ENCODE measurements at regions not wholly inside any gene's neighbourhood (a gene's known extent, or its start where the extent isn't known, plus 50 kb on each side); places are given as distances from the start of the nearest gene placed in this dataset.

DNA sequence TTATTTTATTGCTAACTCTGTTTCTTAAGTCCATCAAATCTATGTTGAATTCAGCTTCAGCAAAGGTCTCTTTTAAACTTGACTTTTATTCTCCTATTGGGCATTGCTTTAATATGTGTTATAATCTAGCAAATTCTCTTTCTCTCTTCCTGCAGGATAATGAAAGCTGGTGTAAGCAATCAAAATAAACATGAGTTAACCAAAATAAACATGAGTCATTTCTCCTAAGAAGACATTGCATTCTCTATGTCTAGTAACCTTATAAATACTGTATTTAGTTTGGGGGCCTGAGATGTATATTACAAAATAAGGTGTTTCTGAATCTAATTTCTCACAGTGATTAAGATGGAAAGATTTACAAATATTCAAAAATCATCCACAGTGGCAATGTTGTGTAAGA, 739.1 kb upstream of the ATXN7L3B start:
- H3K9me3 Mint-ChIP-seq, result peaks cover 12 to 14% of the 10 kb centered on the region in 2 donors
- H3K4me1 Mint-ChIP-seq, result no peaks in the 10 kb centered on the region
- H3K27me3 Mint-ChIP-seq (ENCODE audit: low read depth in 2 of 2), result no peaks in the 10 kb centered on the region
- H3K9me3 ChIP-seq (ENCODE audit: control insufficient read depth, insufficient read depth, low read length), result peaks cover 4% of the 10 kb centered on the region
- H3K4me3 Mint-ChIP-seq, result no peak overlapping the region
- ATAC-seq (no peak), DNase-seq (no peak)
- TF ChIP-seq, protein P1, sequence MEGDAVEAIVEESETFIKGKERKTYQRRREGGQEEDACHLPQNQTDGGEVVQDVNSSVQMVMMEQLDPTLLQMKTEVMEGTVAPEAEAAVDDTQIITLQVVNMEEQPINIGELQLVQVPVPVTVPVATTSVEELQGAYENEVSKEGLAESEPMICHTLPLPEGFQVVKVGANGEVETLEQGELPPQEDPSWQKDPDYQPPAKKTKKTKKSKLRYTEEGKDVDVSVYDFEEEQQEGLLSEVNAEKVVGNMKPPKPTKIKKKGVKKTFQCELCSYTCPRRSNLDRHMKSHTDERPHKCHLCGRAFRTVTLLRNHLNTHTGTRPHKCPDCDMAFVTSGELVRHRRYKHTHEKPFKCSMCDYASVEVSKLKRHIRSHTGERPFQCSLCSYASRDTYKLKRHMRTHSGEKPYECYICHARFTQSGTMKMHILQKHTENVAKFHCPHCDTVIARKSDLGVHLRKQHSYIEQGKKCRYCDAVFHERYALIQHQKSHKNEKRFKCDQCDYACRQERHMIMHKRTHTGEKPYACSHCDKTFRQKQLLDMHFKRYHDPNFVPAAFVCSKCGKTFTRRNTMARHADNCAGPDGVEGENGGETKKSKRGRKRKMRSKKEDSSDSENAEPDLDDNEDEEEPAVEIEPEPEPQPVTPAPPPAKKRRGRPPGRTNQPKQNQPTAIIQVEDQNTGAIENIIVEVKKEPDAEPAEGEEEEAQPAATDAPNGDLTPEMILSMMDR (IDR thresholded peaks at IDR 0.05), result no peak
- no peaks in the 10 kb centered on the region for H3K4me1 ChIP-seq (ENCODE audit: control insufficient read depth, insufficient read depth, low read length)
- no peaks in the 10 kb centered on the region for H3K36me3 ChIP-seq (ENCODE audit: control insufficient read depth, insufficient read depth, low read length)
- no peaks in the 10 kb centered on the region for H3K27me3 ChIP-seq (ENCODE audit: control insufficient read depth, insufficient read depth, low read length)
- H3K27ac Mint-ChIP-seq, result no peak overlapping the region
- no peak overlapping the region for H3K27ac ChIP-seq (ENCODE audit: low read length)
- H3K36me3 Mint-ChIP-seq, result no peaks in the 10 kb centered on the region
- intact Hi-C loops (cut with micrococcal nuclease), result no loop called here
- H3K4me3 ChIP-seq (ENCODE audit: low read length), result no peak overlapping the region

DNA sequence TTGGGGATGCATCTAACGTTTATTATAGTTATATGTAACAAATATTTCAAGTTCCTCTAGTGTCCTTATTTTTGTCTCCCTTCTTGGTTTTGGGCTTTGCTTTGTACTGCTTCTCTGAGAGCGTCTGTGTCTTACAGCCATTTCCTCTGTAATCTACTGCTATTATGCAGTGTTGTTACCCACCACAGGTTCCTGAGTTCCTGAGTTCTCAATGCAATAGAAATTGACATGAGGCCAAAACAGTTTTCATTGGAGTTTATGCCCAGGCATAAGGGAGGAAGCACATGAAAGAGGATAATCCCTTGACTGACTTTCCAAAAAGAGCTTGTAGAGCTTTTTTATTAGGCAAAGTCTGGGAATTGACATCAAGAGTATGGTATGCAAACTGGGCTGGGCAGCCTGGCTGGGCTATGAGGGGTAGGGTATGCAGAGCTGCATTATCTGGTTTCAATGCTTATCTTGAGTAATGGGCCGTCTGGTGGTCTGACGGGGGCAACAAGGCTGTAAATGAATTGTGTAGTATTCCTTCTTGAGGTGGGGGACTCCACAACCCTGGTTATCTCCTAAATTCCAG, 722.5 kb upstream of the ATXN7L3B start:
- Mint-ChIP-seq H3K27me3 (ENCODE audit: low read depth in 2 of 2) (no peaks in the 10 kb centered on the region), H3K9me3 (peaks cover 9 to 10% of the 10 kb centered on the region in 2 donors), H3K4me1 (no peaks in the 10 kb centered on the region), H3K36me3 (no peaks in the 10 kb centered on the region), H3K27ac (no peak overlapping the region), H3K4me3 (no peak overlapping the region)
- peaks cover 3% of the 10 kb centered on the region for H3K9me3 ChIP-seq (ENCODE audit: control insufficient read depth, insufficient read depth, low read length)
- H3K4me1 ChIP-seq (ENCODE audit: control insufficient read depth, insufficient read depth, low read length), result no peaks in the 10 kb centered on the region
- no peaks in the 10 kb centered on the region for H3K27me3 ChIP-seq (ENCODE audit: control insufficient read depth, insufficient read depth, low read length)
- H3K4me3 ChIP-seq (ENCODE audit: low read length), result no peak overlapping the region
- intact Hi-C loops (cut with micrococcal nuclease), result no loop called here
- no peaks in the 10 kb centered on the region for H3K36me3 ChIP-seq (ENCODE audit: control insufficient read depth, insufficient read depth, low read length)
- TF ChIP-seq, protein P1 (IDR thresholded peaks at IDR 0.05), result no peak
- DNase-seq, result no peak
- no peak overlapping the region for H3K27ac ChIP-seq (ENCODE audit: low read length)
- WGBS (ENCODE audit: insufficient coverage), result 64% methylated on average over 3 of the region's 4 CpGs
- ATAC-seq, result no peak

DNA sequence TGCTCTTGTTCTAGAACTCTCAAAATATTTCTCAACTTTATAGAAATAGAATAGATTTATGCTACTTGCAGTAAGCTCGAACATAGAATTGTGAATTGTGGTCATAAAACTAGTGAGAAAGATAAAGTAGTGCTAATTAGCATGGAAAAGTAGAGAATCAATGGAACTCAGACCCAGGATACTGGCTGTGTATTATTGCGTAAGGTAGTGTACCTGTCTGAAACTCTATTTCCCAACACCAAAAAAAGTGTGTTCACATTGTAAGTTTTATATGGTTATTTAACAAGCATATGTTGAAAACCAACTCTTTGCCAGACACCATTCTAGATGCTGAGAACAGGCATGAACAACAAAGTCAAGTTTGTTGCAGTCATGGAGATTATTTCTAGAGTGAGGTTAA, 720.5 kb upstream of the ATXN7L3B start:
- H3K4me1 Mint-ChIP-seq, result no peaks in the 10 kb centered on the region
- no peak overlapping the region for H3K27ac ChIP-seq (ENCODE audit: low read length)
- H3K36me3 Mint-ChIP-seq, result no peaks in the 10 kb centered on the region
- H3K36me3 ChIP-seq (ENCODE audit: control insufficient read depth, insufficient read depth, low read length), result no peaks in the 10 kb centered on the region
- H3K4me3 ChIP-seq (ENCODE audit: low read length), result no peak overlapping the region
- peaks cover 3% of the 10 kb centered on the region for H3K9me3 ChIP-seq (ENCODE audit: control insufficient read depth, insufficient read depth, low read length)
- no peak overlapping the region for H3K4me3 Mint-ChIP-seq
- WGBS (ENCODE audit: insufficient coverage), result 83% methylated on average over 2 of the region's 2 CpGs
- intact Hi-C loops (cut with micrococcal nuclease), result no loop called here
- no peak for DNase-seq
- H3K27me3 Mint-ChIP-seq (ENCODE audit: low read depth in 2 of 2), result no peaks in the 10 kb centered on the region
- peaks cover 9 to 16% of the 10 kb centered on the region in 2 donors for H3K9me3 Mint-ChIP-seq
- H3K27me3 ChIP-seq (ENCODE audit: control insufficient read depth, insufficient read depth, low read length), result no peaks in the 10 kb centered on the region
- ATAC-seq, result no peak
- no peaks in the 10 kb centered on the region for H3K4me1 ChIP-seq (ENCODE audit: control insufficient read depth, insufficient read depth, low read length)
- TF ChIP-seq, protein P1 (IDR thresholded peaks at IDR 0.05), result no peak
- H3K27ac Mint-ChIP-seq, result no peak overlapping the region

DNA sequence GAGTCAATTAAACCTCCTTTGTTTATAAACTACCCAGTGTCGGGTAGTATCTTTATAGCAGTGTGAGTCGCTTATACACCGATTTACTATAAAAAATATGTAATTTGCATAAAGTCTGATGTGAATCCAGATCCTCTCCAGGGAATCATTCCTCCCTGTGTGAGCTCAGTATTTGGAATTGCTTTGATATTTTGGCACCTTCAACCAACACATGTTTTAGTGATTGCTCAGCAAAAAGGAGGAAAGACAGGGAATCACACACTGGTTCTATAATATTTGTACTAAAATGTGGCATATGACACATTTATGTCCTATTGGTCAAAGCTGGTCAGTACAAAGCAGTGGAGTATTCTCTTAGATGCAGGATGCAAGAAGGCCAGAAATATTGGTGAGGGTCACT, 703.9 kb upstream of the ATXN7L3B start:
- intact Hi-C loops (cut with micrococcal nuclease), result no loop called here
- WGBS (ENCODE audit: insufficient coverage), result no CpG with 5 or more reads among the region's 3 CpGs
- DNase-seq (no peak), ATAC-seq (no peak)
- Histone ChIP-seq H3K27ac (ENCODE audit: low read length) (no peak overlapping the region), H3K27me3 (ENCODE audit: control insufficient read depth, insufficient read depth, low read length) (no peaks in the 10 kb centered on the region), H3K36me3 (ENCODE audit: control insufficient read depth, insufficient read depth, low read length) (no peaks in the 10 kb centered on the region), H3K9me3 (ENCODE audit: control insufficient read depth, insufficient read depth, low read length) (no peaks in the 10 kb centered on the region), H3K4me1 (ENCODE audit: control insufficient read depth, insufficient read depth, low read length) (no peaks in the 10 kb centered on the region), H3K4me3 (ENCODE audit: low read length) (no peak overlapping the region)
- Mint-ChIP-seq H3K27me3 (ENCODE audit: low read depth in 2 of 2) (no peaks in the 10 kb centered on the region), H3K36me3 (no peaks in the 10 kb centered on the region), H3K4me1 (no peaks in the 10 kb centered on the region), H3K4me3 (no peak overlapping the region), H3K9me3 (peaks cover 5 to 7% of the 10 kb centered on the region in 2 donors), H3K27ac (no peak overlapping the region)
- TF ChIP-seq, protein P1 (IDR thresholded peaks at IDR 0.05), result no peak

Measured in natural killer cell (primary cell).